GM18517 (cell line): ENCODE measurements at regions not wholly inside any gene's neighbourhood (a gene's known extent, or its start where the extent isn't known, plus 50 kb on each side); places are given as distances from the start of the nearest gene placed in this dataset.

ENCODE experiments used
- ATAC-seq: cut with Tn5 transposase; IDR thresholded peaks from one replicate; pipeline ENCODE4 v1.9.1; 2021; ENCODE audit warnings: mild to moderate bottlenecking, moderate library complexity; ENCODE audit not compliant: unreplicated experiment

DNA sequence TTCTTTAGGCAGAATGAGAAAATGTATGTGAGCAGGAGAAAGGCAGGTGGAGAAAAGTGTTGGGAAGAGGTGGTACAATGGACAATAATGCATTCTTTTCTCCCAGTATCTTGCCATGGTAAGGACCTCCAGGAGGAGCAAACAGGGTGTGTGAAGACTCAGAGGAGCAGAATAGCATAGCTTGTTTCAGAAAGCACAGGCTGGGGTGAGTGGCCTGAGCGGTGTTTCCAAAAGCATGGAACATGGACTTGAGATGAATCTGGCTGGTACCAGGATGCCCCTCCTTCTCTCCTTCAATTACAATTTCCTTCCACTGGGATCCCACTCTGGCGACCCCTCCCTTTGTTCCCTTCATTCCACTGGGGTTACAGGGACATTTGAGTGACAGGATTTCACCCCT, 123.4 kb upstream of the TNR start:
- no peak for ATAC-seq

- ATAC-seq: no peak
Measured at GRCh38 chr1:175865041-175865766, 121.8 kb upstream of the TNR start.

DNA sequence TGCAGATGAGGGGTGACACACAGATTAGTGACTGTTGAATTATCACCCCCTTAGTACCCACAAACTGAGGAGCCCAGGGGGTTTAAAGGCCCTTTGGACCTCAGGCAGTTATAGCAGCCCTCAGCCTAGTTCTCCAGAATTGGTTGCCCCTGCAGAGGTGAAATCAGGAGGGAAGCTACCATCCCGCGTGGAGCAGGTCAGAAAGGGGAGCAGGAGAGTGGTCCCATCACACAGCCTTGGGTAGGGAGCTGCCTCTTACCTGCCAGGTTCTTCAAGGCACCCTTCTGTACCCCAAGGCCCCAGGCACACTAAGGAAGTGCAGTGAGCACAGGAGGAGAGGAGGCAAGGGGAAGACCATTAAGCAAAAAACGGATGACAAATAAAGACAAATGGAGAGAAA, 121.2 kb upstream of the TNR start:
- no peak for ATAC-seq

GRCh38 chr1:175864183-175864582, 120.8 kb upstream of the TNR start:
- no peak for ATAC-seq

GRCh38 chr1:175863299-175864050, 120.1 kb upstream of the TNR start:
- ATAC-seq: no peak

DNA sequence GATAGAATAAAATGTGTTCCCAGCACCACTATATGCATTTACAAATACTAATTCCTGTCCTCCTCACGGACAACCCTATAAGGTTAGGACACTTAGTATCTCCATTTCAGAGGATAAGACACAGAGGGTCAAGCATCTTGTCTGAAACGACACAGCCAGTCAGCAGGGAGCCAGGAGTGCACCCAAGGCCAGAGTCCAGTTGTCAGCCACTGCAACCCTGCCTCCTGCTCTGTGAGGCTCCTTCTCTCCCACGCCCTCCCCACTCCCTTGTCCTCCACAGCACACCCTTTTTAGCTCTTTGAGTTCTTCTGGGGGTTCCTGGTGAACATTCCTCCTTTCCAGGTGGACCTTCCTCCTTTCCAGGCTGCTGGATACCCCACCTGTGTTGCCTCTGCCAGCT, 119.0 kb upstream of the TNR start:
- ATAC-seq: no peak

DNA sequence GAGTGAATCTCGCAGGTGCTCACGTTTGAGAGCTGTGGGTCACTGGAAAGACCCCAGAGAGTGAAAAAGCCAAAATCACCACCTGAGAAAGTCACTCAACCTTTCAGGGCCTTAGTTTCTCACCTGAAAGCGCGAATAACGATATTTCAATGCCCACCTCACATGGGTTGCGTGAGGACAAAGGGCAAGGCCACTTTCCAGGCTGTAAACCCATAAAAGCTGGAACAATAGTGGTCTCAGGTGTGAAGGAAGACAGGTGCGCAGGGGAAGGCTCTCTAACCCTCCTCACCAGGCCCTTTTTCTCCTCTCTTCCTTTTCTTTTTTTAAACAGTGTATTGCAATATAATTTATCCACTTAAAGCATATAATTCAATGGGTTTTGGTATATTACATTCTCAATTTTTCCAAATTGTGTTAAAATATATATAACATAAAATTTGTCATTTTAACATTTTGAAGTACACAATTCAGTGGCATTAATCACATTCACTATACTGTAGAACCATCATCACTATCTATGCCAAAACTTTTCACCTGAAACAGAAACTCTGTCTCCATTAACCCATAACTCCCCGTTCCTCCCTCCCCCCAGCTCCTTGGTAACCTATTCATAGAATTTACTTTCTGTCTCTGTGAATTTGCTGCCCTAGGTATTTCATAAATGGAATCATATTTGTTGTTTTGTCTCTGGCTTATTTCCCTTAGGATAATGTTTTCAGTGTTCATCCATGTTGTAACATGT, 118.4 kb upstream of the TNR start:
- ATAC-seq: no peak

- no peak for ATAC-seq
Measured at GRCh38 chr1:175857756-175858155, 114.4 kb upstream of the TNR start.

DNA sequence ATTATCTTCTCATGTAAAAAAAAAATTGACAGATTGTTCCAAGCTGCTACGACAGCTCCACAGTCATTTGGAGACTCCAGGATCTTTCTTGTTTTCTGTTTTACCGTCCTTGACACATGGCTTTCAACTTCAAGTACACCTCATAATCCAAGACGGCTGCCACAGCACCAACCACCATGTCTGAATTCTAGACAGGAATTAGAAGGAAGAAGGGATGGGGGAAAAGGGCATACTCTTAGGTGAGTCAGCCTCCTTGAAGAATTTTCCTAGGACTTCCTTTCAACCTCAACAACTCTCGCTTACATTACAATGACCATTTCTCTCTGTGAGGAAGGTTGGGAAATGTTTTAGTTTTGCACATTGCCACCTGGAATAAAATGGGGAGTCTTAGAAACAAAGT, 110.3 kb upstream of the TNR start:
- ATAC-seq: no peak

- ATAC-seq: no peak
Measured at GRCh38 chr1:175851749-175852148, 108.4 kb upstream of the TNR start.

- ATAC-seq: no peak
Measured at GRCh38 chr1:175848329-175848728, 104.9 kb upstream of the TNR start.

DNA sequence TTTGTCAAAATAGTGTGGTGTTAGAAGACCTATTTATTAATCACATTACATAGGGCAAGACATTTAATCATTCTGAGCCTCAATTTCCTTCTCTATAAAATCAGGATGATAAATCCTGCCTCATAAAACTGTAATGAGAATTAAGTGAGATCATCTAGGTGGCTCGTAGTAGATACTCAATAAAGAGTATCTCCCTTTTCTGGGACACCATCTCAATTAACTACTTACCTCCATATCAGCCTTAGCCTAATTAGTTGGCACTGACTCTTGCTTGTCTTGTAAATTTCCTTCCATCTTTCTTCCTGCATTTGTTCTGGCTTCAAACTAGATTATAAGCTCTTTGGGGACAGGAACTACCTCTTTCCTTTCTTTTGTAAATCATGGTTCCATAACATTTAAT, 102.6 kb upstream of the TNR start:
- no peak for ATAC-seq

GRCh38 chr1:175845338-175845737, 101.9 kb upstream of the TNR start:
- no peak for ATAC-seq

DNA sequence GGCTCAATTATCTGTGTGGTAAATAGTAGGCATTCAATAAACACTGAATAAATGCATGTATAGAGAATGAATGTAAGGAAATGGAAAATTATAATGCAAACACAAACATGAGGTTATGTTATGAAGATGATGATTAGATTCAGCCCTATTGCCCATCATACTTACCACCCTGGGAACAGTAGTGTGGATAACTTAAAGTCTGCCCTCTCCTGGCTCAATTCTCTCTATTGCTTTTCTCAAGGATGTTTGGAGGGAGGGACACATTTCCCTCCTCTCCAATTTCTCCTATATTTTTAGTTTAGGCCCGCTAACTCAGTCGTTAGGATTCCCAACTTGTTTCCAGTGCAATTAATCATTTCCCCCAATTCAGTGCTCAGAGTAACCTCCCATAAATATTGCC, 101.5 kb upstream of the TNR start:
- no peak for ATAC-seq

GRCh38 chr1:175842550-175842949, 99.2 kb upstream of the TNR start:
- no peak for ATAC-seq

GRCh38 chr1:175841738-175842187, 98.4 kb upstream of the TNR start:
- ATAC-seq: no peak

GRCh38 chr1:175840787-175841186, 97.4 kb upstream of the TNR start:
- no peak for ATAC-seq

GRCh38 chr1:175839779-175840669, 96.6 kb upstream of the TNR start:
- no peak for ATAC-seq

GRCh38 chr1:175834597-175834996, 91.2 kb upstream of the TNR start:
- no peak for ATAC-seq

- no peak for ATAC-seq
Measured at GRCh38 chr1:175833951-175834350, 90.6 kb upstream of the TNR start.

DNA sequence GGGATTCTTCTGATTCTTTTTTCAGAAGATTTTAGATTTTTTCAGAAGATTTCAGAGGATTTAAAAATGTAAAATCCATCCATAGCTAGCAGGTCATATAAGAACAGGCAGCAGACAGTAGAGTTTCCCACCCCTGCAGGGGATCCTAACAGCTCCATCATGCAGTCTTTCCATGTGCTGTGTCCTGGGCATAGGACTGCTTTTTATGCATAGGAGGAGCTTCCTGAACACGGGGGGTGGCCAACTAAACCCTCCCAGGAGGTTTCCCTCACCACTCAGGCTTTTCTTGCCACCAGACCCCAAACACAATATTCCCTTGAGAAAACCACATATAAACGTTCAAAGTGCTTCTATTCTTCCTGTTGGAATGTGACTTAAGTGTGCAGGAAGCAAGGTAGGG, 90.1 kb upstream of the TNR start:
- no peak for ATAC-seq
